NT2/D1 (cell line): ENCODE measurements at regions not wholly inside any gene's neighbourhood (a gene's known extent, or its start where the extent isn't known, plus 50 kb on each side); places are given as distances from the start of the nearest gene placed in this dataset.

Source experiments
- YY1 ChIP-seq: IDR thresholded peaks from 2 replicates; pipeline ENCODE4 v1.6.1; 2011; ENCODE audit not compliant: insufficient read length, insufficient read depth
- ZNF274 ChIP-seq: IDR thresholded peaks from 2 replicates; pipeline ENCODE4 v1.6.1; 2011; ENCODE audit warnings: mild to moderate bottlenecking, low read depth, low read length

GRCh38 chr5:133729800-133730199 is 117.5 kb upstream of the FSTL4 start:
- TF ChIP-seq ZNF274 (no peak), YY1 (no peak)
